CD8-positive, alpha-beta memory T cell (primary cell): ENCODE measurements at regions not wholly inside any gene's neighbourhood (a gene's known extent, or its start where the extent isn't known, plus 50 kb on each side); places are given as distances from the start of the nearest gene placed in this dataset.
A peak's percentile ranks its signal among the peaks of the same experiment; 100 is the strongest.

Experiments
- CTCF ChIA-PET: fragments of 350-600 bp; sonication (Branson Sonifier 250); formaldehyde crosslinking; loops from one replicate; lab custom pipeline; 2021; ENCODE audit warnings: antibody characterized with exemption; lab: Charles Lee
- POLR2A ChIA-PET: fragments of 350-600 bp; sonication (Branson Sonifier 250); formaldehyde crosslinking; loops from one replicate; lab custom pipeline; 2021; ENCODE audit warnings: antibody characterized with exemption; lab: Charles Lee
- DNase-seq, 5 donors: peaks; one replicate each; pipeline versions ENCODE4 v3.0.0 to v3.0.0-alpha.2; 2020 to 2022; ENCODE audit warnings: mixed read lengths in 1 of 5
- H3K27ac ChIP-seq: one replicate; pipeline ENCODE4 v1.7.0; 2013; ENCODE audit warnings: low read depth, mild to moderate bottlenecking, low read length, moderate library complexity
- H3K27me3 ChIP-seq: 2 replicates; pipeline ENCODE4 v1.7.0; 2013; ENCODE audit warnings: low read length, mild to moderate bottlenecking; ENCODE audit not compliant: insufficient read depth, poor library complexity, severe bottlenecking
- H3K36me3 ChIP-seq: 2 replicates; pipeline ENCODE4 v1.7.0; 2013; ENCODE audit warnings: mild to moderate bottlenecking, low read length, moderate library complexity; ENCODE audit not compliant: insufficient read depth
- H3K4me1 ChIP-seq: 2 replicates; pipeline ENCODE4 v1.7.0; 2013; ENCODE audit warnings: mild to moderate bottlenecking, low read length, moderate library complexity; ENCODE audit not compliant: insufficient read depth
- H3K4me3 ChIP-seq: 2 replicates; pipeline ENCODE4 v1.7.0; 2013; ENCODE audit warnings: mild to moderate bottlenecking, low read length
- H3K9me3 ChIP-seq: 2 replicates; pipeline ENCODE4 v1.7.0; 2013; ENCODE audit warnings: mild to moderate bottlenecking, low read length
- H3K27ac Mint-ChIP-seq, 8 donors: one replicate each; pipeline ENCODE4 v1.8.0; 2020 to 2021; ENCODE audit warnings: mixed read lengths in 8 of 8, mild to moderate bottlenecking in 6 of 8, inconsistent platforms in 3 of 8, moderate library complexity in 3 of 8
- H3K27me3 Mint-ChIP-seq, 2 donors: one replicate each; pipeline ENCODE4 v1.8.0; 2020 to 2021; ENCODE audit warnings: mixed read lengths in 2 of 2, mild to moderate bottlenecking in 1 of 2, moderate library complexity in 1 of 2
- H3K36me3 Mint-ChIP-seq, 3 donors: one replicate each; pipeline ENCODE4 v1.8.0; 2020 to 2021; ENCODE audit warnings: mixed read lengths in 3 of 3, inconsistent platforms in 1 of 3, mild to moderate bottlenecking in 1 of 3
- H3K4me1 Mint-ChIP-seq, 3 donors: one replicate each; pipeline ENCODE4 v1.8.0; 2020 to 2021; ENCODE audit warnings: mixed read lengths in 3 of 3, inconsistent platforms in 1 of 3, mild to moderate bottlenecking in 1 of 3
- H3K4me3 Mint-ChIP-seq, 7 donors: one replicate each; pipeline ENCODE4 v1.8.0; 2020 to 2021; ENCODE audit warnings: mixed read lengths in 7 of 7, mild to moderate bottlenecking in 6 of 7, moderate library complexity in 4 of 7, inconsistent platforms in 2 of 7
- H3K9me3 Mint-ChIP-seq, 5 donors: one replicate each; pipeline ENCODE4 v1.8.0; 2020 to 2022; ENCODE audit warnings: mixed read lengths in 5 of 5, mild to moderate bottlenecking in 3 of 5, moderate library complexity in 2 of 5, inconsistent platforms in 1 of 5

GRCh38 chr20:1828786-1829131, 66.4 kb upstream of the SIRPA start:
- peaks cover 17 to 38% of the 10 kb centered on the region in 2 donors for H3K27me3 Mint-ChIP-seq
- H3K36me3 Mint-ChIP-seq: peaks cover 0 to 9% (median 0%) of the 10 kb centered on the region in 3 donors
- no peak overlapping the region for H3K4me3 ChIP-seq
- H3K4me1 Mint-ChIP-seq: no peaks in the 10 kb centered on the region
- ChIA-PET CTCF (no interaction called here), POLR2A (no interaction called here)
- no peaks in the 10 kb centered on the region for H3K27me3 ChIP-seq
- H3K27ac Mint-ChIP-seq: no peak overlapping the region
- no peaks in the 10 kb centered on the region for H3K9me3 ChIP-seq
- H3K36me3 ChIP-seq: no peaks in the 10 kb centered on the region
- peaks cover 0 to 11% (median 5%) of the 10 kb centered on the region in 5 donors for H3K9me3 Mint-ChIP-seq
- no peak for DNase-seq
- H3K27ac ChIP-seq: no peak overlapping the region
- H3K4me1 ChIP-seq: no peaks in the 10 kb centered on the region
- no peak overlapping the region for H3K4me3 Mint-ChIP-seq

- no peaks in the 10 kb centered on the region for H3K4me1 Mint-ChIP-seq
- POLR2A ChIA-PET: no interaction called here
Observed at GRCh38 chr20:1827974-1828785, 67.0 kb upstream of the SIRPA start.

GRCh38 chr20:1827510-1827973, 67.7 kb upstream of the SIRPA start:
- H3K27ac Mint-ChIP-seq: peak overlapping the region in 1 of 8 donors; percentile 77
- no peak for DNase-seq
- CTCF ChIA-PET: no interaction called here
- Histone ChIP-seq H3K4me1 (no peaks in the 10 kb centered on the region), H3K4me3 (no peak overlapping the region), H3K9me3 (peaks cover 6% of the 10 kb centered on the region), H3K27ac (no peak overlapping the region), H3K36me3 (no peaks in the 10 kb centered on the region), H3K27me3 (no peaks in the 10 kb centered on the region)
- no peaks in the 10 kb centered on the region for H3K4me1 Mint-ChIP-seq
- H3K4me3 Mint-ChIP-seq: no peak overlapping the region
- POLR2A ChIA-PET: no interaction called here
- H3K9me3 Mint-ChIP-seq: peaks cover 4 to 22% (median 14%) of the 10 kb centered on the region in 5 donors
- H3K27me3 Mint-ChIP-seq: peaks cover 24 to 35% of the 10 kb centered on the region in 2 donors
- H3K36me3 Mint-ChIP-seq: peaks cover 0 to 15% (median 0%) of the 10 kb centered on the region in 3 donors

More at GRCh38 chr20:1827974-1828785, 67.0 kb upstream of the SIRPA start:
- H3K9me3 Mint-ChIP-seq: peaks cover 1 to 16% (median 9%) of the 10 kb centered on the region in 5 donors
- DNase-seq: no peak
- peaks cover 0 to 13% (median 0%) of the 10 kb centered on the region in 3 donors for H3K36me3 Mint-ChIP-seq
- Histone ChIP-seq H3K9me3 (peaks cover 4% of the 10 kb centered on the region), H3K27me3 (no peaks in the 10 kb centered on the region), H3K4me3 (no peak overlapping the region), H3K27ac (no peak overlapping the region), H3K36me3 (no peaks in the 10 kb centered on the region), H3K4me1 (no peaks in the 10 kb centered on the region)
- peaks cover 22 to 35% of the 10 kb centered on the region in 2 donors for H3K27me3 Mint-ChIP-seq
- H3K4me3 Mint-ChIP-seq: no peak overlapping the region
- CTCF ChIA-PET: no interaction called here
- peak overlapping the region in 1 of 8 donors; percentile 59 for H3K27ac Mint-ChIP-seq

- Mint-ChIP-seq H3K36me3 (peaks cover 0 to 15% (median 2%) of the 10 kb centered on the region in 3 donors), H3K27me3 (peaks cover 25 to 38% of the 10 kb centered on the region in 2 donors), H3K9me3 (peaks cover 10 to 31% (median 23%) of the 10 kb centered on the region in 5 donors), H3K4me3 (no peak overlapping the region), H3K27ac (no peak overlapping the region), H3K4me1 (no peaks in the 10 kb centered on the region)
- Histone ChIP-seq H3K27me3 (no peaks in the 10 kb centered on the region), H3K9me3 (peaks cover 6% of the 10 kb centered on the region), H3K4me1 (no peaks in the 10 kb centered on the region), H3K36me3 (no peaks in the 10 kb centered on the region), H3K27ac (no peak overlapping the region), H3K4me3 (no peak overlapping the region)
- ChIA-PET CTCF (no interaction called here), POLR2A (no interaction called here)
- no peak for DNase-seq
Observed at GRCh38 chr20:1825938-1826445, 69.2 kb upstream of the SIRPA start.

- Mint-ChIP-seq H3K4me1 (no peaks in the 10 kb centered on the region), H3K27me3 (peaks cover 26 to 40% of the 10 kb centered on the region in 2 donors), H3K9me3 (peaks cover 10 to 32% (median 23%) of the 10 kb centered on the region in 5 donors), H3K4me3 (peak overlapping the region in 1 of 7 donors; percentile 57), H3K36me3 (peaks cover 0 to 15% (median 2%) of the 10 kb centered on the region in 3 donors), H3K27ac (no peak overlapping the region)
- no peak for DNase-seq
- ChIA-PET CTCF (no interaction called here), POLR2A (interaction anchor here (0.5 kb wide), 1 partner anchor 826 kb away, joined by 3 read pairs; no protein-coding TSS in a partner anchor)
- no peaks in the 10 kb centered on the region for H3K4me1 ChIP-seq
- no peaks in the 10 kb centered on the region for H3K27me3 ChIP-seq
- no peak overlapping the region for H3K27ac ChIP-seq
- H3K4me3 ChIP-seq: no peak overlapping the region
- H3K36me3 ChIP-seq: no peaks in the 10 kb centered on the region
- peaks cover 6% of the 10 kb centered on the region for H3K9me3 ChIP-seq
Observed at GRCh38 chr20:1825507-1825906, 69.7 kb upstream of the SIRPA start.

- Histone ChIP-seq H3K4me3 (no peak overlapping the region), H3K27me3 (no peaks in the 10 kb centered on the region), H3K4me1 (no peaks in the 10 kb centered on the region), H3K36me3 (no peaks in the 10 kb centered on the region), H3K27ac (no peak overlapping the region), H3K9me3 (peaks cover 6% of the 10 kb centered on the region)
- H3K4me1 Mint-ChIP-seq: no peaks in the 10 kb centered on the region
- peaks cover 28 to 45% of the 10 kb centered on the region in 2 donors for H3K27me3 Mint-ChIP-seq
- peaks cover 0 to 21% (median 2%) of the 10 kb centered on the region in 3 donors for H3K36me3 Mint-ChIP-seq
- no peak for DNase-seq
- H3K4me3 Mint-ChIP-seq: no peak overlapping the region
- H3K27ac Mint-ChIP-seq: no peak overlapping the region
- peaks cover 10 to 32% (median 23%) of the 10 kb centered on the region in 5 donors for H3K9me3 Mint-ChIP-seq
- ChIA-PET POLR2A (interaction anchor here (0.5 kb wide), 1 partner anchor 827 kb away, joined by 3 read pairs; no protein-coding TSS in a partner anchor), CTCF (interaction anchor here (1.2 kb wide), 1 partner anchor 48 kb away, joined by 3 read pairs; no protein-coding TSS in a partner anchor)
Observed at GRCh38 chr20:1824834-1825233, 70.4 kb upstream of the SIRPA start.

GRCh38 chr20:1824181-1824580, 71.0 kb upstream of the SIRPA start:
- no peak overlapping the region for H3K4me3 ChIP-seq
- ChIA-PET POLR2A (no interaction called here), CTCF (interaction anchor here (1.2 kb wide), 1 partner anchor 47 kb away, joined by 3 read pairs; no protein-coding TSS in a partner anchor)
- H3K4me3 Mint-ChIP-seq: no peak overlapping the region
- no peaks in the 10 kb centered on the region for H3K27me3 ChIP-seq
- peaks cover 10 to 32% (median 23%) of the 10 kb centered on the region in 5 donors for H3K9me3 Mint-ChIP-seq
- no peak overlapping the region for H3K27ac ChIP-seq
- peaks cover 0 to 22% (median 2%) of the 10 kb centered on the region in 3 donors for H3K36me3 Mint-ChIP-seq
- no peak overlapping the region for H3K27ac Mint-ChIP-seq
- no peaks in the 10 kb centered on the region for H3K4me1 ChIP-seq
- no peaks in the 10 kb centered on the region for H3K36me3 ChIP-seq
- H3K27me3 Mint-ChIP-seq: peaks cover 29 to 46% of the 10 kb centered on the region in 2 donors
- H3K9me3 ChIP-seq: peaks cover 6% of the 10 kb centered on the region
- H3K4me1 Mint-ChIP-seq: no peaks in the 10 kb centered on the region
- no peak for DNase-seq

- Histone ChIP-seq H3K4me1 (no peaks in the 10 kb centered on the region), H3K9me3 (peaks cover 6% of the 10 kb centered on the region), H3K4me3 (no peak overlapping the region), H3K27ac (no peak overlapping the region), H3K27me3 (no peaks in the 10 kb centered on the region), H3K36me3 (no peaks in the 10 kb centered on the region)
- H3K27me3 Mint-ChIP-seq: peaks cover 26 to 53% of the 10 kb centered on the region in 2 donors
- POLR2A ChIA-PET: no interaction called here
- DNase-seq: no peak
- CTCF ChIA-PET: interaction anchor here (1.2 kb wide), 1 partner anchor 47 kb away, joined by 3 read pairs; no protein-coding TSS in a partner anchor
- H3K4me1 Mint-ChIP-seq: no peaks in the 10 kb centered on the region
- no peak overlapping the region for H3K27ac Mint-ChIP-seq
- peaks cover 10 to 32% (median 23%) of the 10 kb centered on the region in 5 donors for H3K9me3 Mint-ChIP-seq
- peaks cover 0 to 22% (median 2%) of the 10 kb centered on the region in 3 donors for H3K36me3 Mint-ChIP-seq
- no peak overlapping the region for H3K4me3 Mint-ChIP-seq
Observed at GRCh38 chr20:1823450-1823844, 71.8 kb upstream of the SIRPA start.
